CD14-positive monocyte (primary cell): ENCODE measurements at regions not wholly inside any gene's neighbourhood (a gene's known extent, or its start where the extent isn't known, plus 50 kb on each side); places are given as distances from the start of the nearest gene placed in this dataset.

Experiments used
- DNase-seq, 3 donors: peaks; one replicate each; pipeline ENCODE4 v3.0.0-alpha.2; 2011 to 2022
- H2AFZ ChIP-seq: 2 replicates; pipeline ENCODE4 v1.6.0; 2012; ENCODE audit warnings: mild to moderate bottlenecking, low read depth, low read length, inconsistent platforms; ENCODE audit not compliant: insufficient read depth, poor library complexity, severe bottlenecking
- H3K27ac ChIP-seq, 2 donors: 1 replicate in 1 of 2; 2 replicates in 1 of 2; pipeline ENCODE4 v1.5.1; 2012 to 2013; ENCODE audit warnings: low read length in 2 of 2, control low read depth in 1 of 2, inconsistent platforms in 1 of 2, low read depth in 1 of 2, mild to moderate bottlenecking in 1 of 2
- H3K27me3 ChIP-seq, 2 donors: one replicate each; pipeline versions ENCODE4 v1.6.0 to v1.6.1; 2011 to 2013; ENCODE audit warnings: low read length in 2 of 2; ENCODE audit not compliant: control insufficient read depth in 2 of 2, insufficient read depth in 2 of 2
- H3K36me3 ChIP-seq, 2 donors: replicated peaks in 1 of 2; 1 replicate in 1 of 2; 2 replicates in 1 of 2; pipeline versions ENCODE4 v1.5.1 to v1.6.1; 2012 to 2013; ENCODE audit warnings: low read length in 2 of 2, control low read depth in 1 of 2, inconsistent platforms in 1 of 2, mild to moderate bottlenecking in 1 of 2; ENCODE audit not compliant: insufficient read depth in 2 of 2, control insufficient read depth in 1 of 2
- H3K4me1 ChIP-seq, 2 donors: 1 replicate in 1 of 2; 2 replicates in 1 of 2; pipeline versions ENCODE4 v1.5.1 to v1.6.1; 2012 to 2013; ENCODE audit warnings: low read length in 2 of 2, control low read depth in 1 of 2, inconsistent platforms in 1 of 2, mild to moderate bottlenecking in 1 of 2, moderate library complexity in 1 of 2; ENCODE audit not compliant: insufficient read depth in 2 of 2, control insufficient read depth in 1 of 2
- H3K4me2 ChIP-seq: replicated peaks from 2 replicates; pipeline ENCODE3; 2012; ENCODE audit warnings: low read length, moderate library complexity, mild to moderate bottlenecking; ENCODE audit not compliant: poor library complexity, severe bottlenecking; ENCODE audit errors: extremely low read depth
- H3K4me3 ChIP-seq, 3 experiments: fragments of 200-600 bp in 1 of 3; sonication (generic) in 1 of 3; replicated peaks in 1 of 3; 1 replicate in 2 of 3; 2 replicates in 1 of 3; pipeline ENCODE4 v1.5.1; 2011 to 2013; ENCODE audit warnings: low read length in 3 of 3, mild to moderate bottlenecking in 3 of 3, control low read depth in 2 of 3, low read depth in 2 of 3, inconsistent platforms in 1 of 3, moderate library complexity in 1 of 3
- H3K79me2 ChIP-seq: 2 replicates; pipeline ENCODE4 v1.6.0; 2012; ENCODE audit warnings: mild to moderate bottlenecking, control low read depth, inconsistent platforms, low read length, moderate library complexity; ENCODE audit not compliant: insufficient read depth
- H3K9ac ChIP-seq: 2 replicates; pipeline ENCODE4 v1.6.0; 2017; ENCODE audit warnings: low read length, mild to moderate bottlenecking; ENCODE audit not compliant: insufficient read depth, poor library complexity, severe bottlenecking
- H3K9me3 ChIP-seq, 2 donors: replicated peaks in 1 of 2; 1 replicate in 1 of 2; 2 replicates in 1 of 2; pipeline versions ENCODE4 v1.5.1 to v1.6.1; 2012 to 2013; ENCODE audit warnings: low read length in 2 of 2, control low read depth in 1 of 2; ENCODE audit not compliant: control insufficient read depth in 1 of 2, insufficient read depth in 1 of 2
- H4K20me1 ChIP-seq: 2 replicates; pipeline ENCODE4 v1.6.0; 2012; ENCODE audit warnings: mild to moderate bottlenecking, low read length, control low read depth, moderate library complexity; ENCODE audit not compliant: insufficient read depth
- H3K27ac Mint-ChIP-seq, 7 donors: one replicate each; pipeline ENCODE4 v1.8.0; 2020; ENCODE audit warnings: mild to moderate bottlenecking in 7 of 7, mixed read lengths in 7 of 7, moderate library complexity in 6 of 7, inconsistent platforms in 2 of 7
- H3K27me3 Mint-ChIP-seq, 3 donors: one replicate each; pipeline ENCODE4 v1.8.0; 2021 to 2022; ENCODE audit warnings: low read depth in 3 of 3, mild to moderate bottlenecking in 3 of 3, mixed read lengths in 3 of 3, moderate library complexity in 3 of 3, inconsistent platforms in 1 of 3
- H3K36me3 Mint-ChIP-seq, 2 donors: one replicate each; pipeline ENCODE4 v1.8.0; 2020; ENCODE audit warnings: mixed read lengths in 2 of 2, inconsistent platforms in 1 of 2, mild to moderate bottlenecking in 1 of 2
- H3K4me1 Mint-ChIP-seq: one replicate; pipeline ENCODE4 v1.8.0; 2020; ENCODE audit warnings: mild to moderate bottlenecking, mixed read lengths
- H3K4me3 Mint-ChIP-seq, 2 donors: one replicate each; pipeline ENCODE4 v1.8.0; 2020; ENCODE audit warnings: mild to moderate bottlenecking in 2 of 2, mixed read lengths in 2 of 2, moderate library complexity in 1 of 2
- H3K9me3 Mint-ChIP-seq, 7 donors: one replicate each; pipeline ENCODE4 v1.8.0; 2020 to 2022; ENCODE audit warnings: mixed read lengths in 7 of 7, mild to moderate bottlenecking in 6 of 7, moderate library complexity in 6 of 7, inconsistent platforms in 2 of 7
- CTCF ChIP-seq: fragments of 200-600 bp; IDR thresholded peaks from one replicate; pipeline ENCODE4 v1.8.0; 2022; ENCODE audit warnings: antibody characterized with exemption, mild to moderate bottlenecking
- WGBS: methylation state at CpG from one replicate; pipeline ENCODE4 v1.1.5; 2013; ENCODE audit warnings: missing lambda C conversion rate; ENCODE audit not compliant: insufficient coverage; 5-methylcytosine and 5-hydroxymethylcytosine counted together
- intact Hi-C, 2 donors: fragments of 100-400 bp; cut with micrococcal nuclease; formaldehyde crosslinking; loops; one replicate each; pipeline versions ENCODE4 v1.15.0 to v1.15.1; 2023

- H3K79me2 ChIP-seq: no peaks in the 10 kb centered on the region
- Mint-ChIP-seq H3K27me3 (peaks cover 0 to 3% (median 3%) of the 10 kb centered on the region in 3 donors), H3K9me3 (peaks cover under 1 to 6% (median 3%) of the 10 kb centered on the region in 7 donors), H3K4me1 (no peaks in the 10 kb centered on the region), H3K27ac (no peak overlapping the region), H3K36me3 (no peaks in the 10 kb centered on the region), H3K4me3 (no peak overlapping the region)
- no peak for DNase-seq
- H3K4me3 ChIP-seq: no peak overlapping the region
- no peak for TF ChIP-seq CTCF
- H3K4me1 ChIP-seq: no peaks in the 10 kb centered on the region
- H3K4me2 ChIP-seq: no peak overlapping the region
- 80% methylated on average over 1 of the region's 4 CpGs for WGBS
- H3K9me3 ChIP-seq: no peaks in the 10 kb centered on the region
- no peak overlapping the region for H2AFZ ChIP-seq
- intact Hi-C loops: no loop called here
- H3K27me3 ChIP-seq: no peaks in the 10 kb centered on the region
- no peaks in the 10 kb centered on the region for H3K36me3 ChIP-seq
- no peak overlapping the region for H3K9ac ChIP-seq
- H4K20me1 ChIP-seq: no peaks in the 10 kb centered on the region
- no peak overlapping the region for H3K27ac ChIP-seq
Observed at GRCh38 chr4:84051639-84052038, 447.5 kb downstream of the NKX6-1 start.

- intact Hi-C loops: no loop called here
- no peak overlapping the region for H3K27ac Mint-ChIP-seq
Observed at GRCh38 chr4:84051089-84051488, 448.0 kb downstream of the NKX6-1 start.

More at GRCh38 chr4:84051089-84051488, 448.0 kb downstream of the NKX6-1 start:
- Mint-ChIP-seq H3K4me3 (no peak overlapping the region), H3K27me3 (peaks cover 0 to 3% (median 3%) of the 10 kb centered on the region in 3 donors), H3K36me3 (no peaks in the 10 kb centered on the region), H3K4me1 (no peaks in the 10 kb centered on the region), H3K9me3 (peaks cover 0 to 4% (median 2%) of the 10 kb centered on the region in 7 donors)
- Histone ChIP-seq H4K20me1 (no peaks in the 10 kb centered on the region), H3K36me3 (no peaks in the 10 kb centered on the region), H3K9me3 (no peaks in the 10 kb centered on the region), H3K4me3 (no peak overlapping the region), H3K79me2 (no peaks in the 10 kb centered on the region), H3K9ac (no peak overlapping the region), H3K4me2 (no peak overlapping the region), H3K27ac (no peak overlapping the region), H2AFZ (no peak overlapping the region), H3K4me1 (no peaks in the 10 kb centered on the region), H3K27me3 (no peaks in the 10 kb centered on the region)
- no peak for TF ChIP-seq CTCF
- WGBS: 72% methylated on average over 2 of the region's 2 CpGs
- DNase-seq: no peak
